ENCODE measurements at regions not wholly inside any gene's neighbourhood (a gene's known extent, or its start where the extent isn't known, plus 50 kb on each side); places are given as distances from the start of the nearest gene placed in this dataset.

DNA sequence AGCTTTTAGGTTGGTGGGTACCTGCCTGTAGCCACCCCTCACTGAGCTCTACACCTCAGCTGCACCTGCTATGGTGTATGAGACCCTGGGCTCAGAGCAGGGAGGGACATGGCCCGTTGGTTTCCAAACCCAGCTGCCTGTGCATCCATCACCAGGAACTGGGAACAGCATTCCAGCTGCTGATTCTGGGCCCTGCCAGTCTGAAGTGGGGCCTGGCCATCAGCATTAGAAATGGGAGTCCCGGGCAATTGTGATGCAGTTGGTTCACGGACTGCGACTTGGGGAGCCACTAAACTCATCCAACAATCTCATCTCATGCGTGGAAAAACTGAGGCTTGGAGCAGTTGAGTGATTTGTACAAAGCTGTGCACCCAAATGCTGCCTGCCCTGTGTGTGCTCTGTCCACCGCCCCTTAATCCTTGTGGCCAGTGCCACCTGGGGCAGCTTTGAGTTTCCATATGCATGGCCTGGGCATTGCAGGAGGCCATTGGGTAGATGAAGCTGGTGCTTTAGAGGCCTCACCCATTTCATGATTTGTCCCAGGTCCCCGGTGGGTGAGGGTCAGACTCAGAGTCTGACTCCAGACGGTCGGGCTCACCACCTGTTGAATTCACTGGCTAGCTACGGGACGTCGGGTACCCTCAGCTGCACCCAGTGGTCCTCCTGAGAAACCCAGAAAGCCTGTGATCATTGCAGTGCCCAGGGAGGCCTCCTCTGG, 109.0 kb upstream of the SHH start:
- no peak for TF ChIP-seq CTCF (IDR thresholded peaks at IDR 0.05; ENCODE audit: low read depth, low read length, missing input control)
- no peak for TF ChIP-seq TAF1 (conservative IDR thresholded peaks at IDR 0.05)
- no peak for TF ChIP-seq ZBTB33 (IDR thresholded peaks at IDR 0.05)
- no peak for TF ChIP-seq EGR1 (IDR thresholded peaks at IDR 0.05; ENCODE audit: low read depth in 2 of 2)
- no peak for TF ChIP-seq HNF4G (IDR thresholded peaks at IDR 0.05)
- no peak for TF ChIP-seq RXRA (IDR thresholded peaks at IDR 0.05)
- TF ChIP-seq JUND (IDR thresholded peaks at IDR 0.05), result no peak
- no peak for TF ChIP-seq MAX (IDR thresholded peaks at IDR 0.05)
- no peak for TF ChIP-seq YY1 (IDR thresholded peaks at IDR 0.05)
